CD14-positive monocyte (primary cell): ENCODE measurements at regions not wholly inside any gene's neighbourhood (a gene's known extent, or its start where the extent isn't known, plus 50 kb on each side); places are given as distances from the start of the nearest gene placed in this dataset.

ENCODE experiments used
- DNase-seq, 3 donors: peaks; one replicate each; pipeline ENCODE4 v3.0.0-alpha.2; 2011 to 2022
- H2AFZ ChIP-seq: 2 replicates; pipeline ENCODE4 v1.6.0; 2012; ENCODE audit warnings: mild to moderate bottlenecking, low read depth, low read length, inconsistent platforms; ENCODE audit not compliant: insufficient read depth, poor library complexity, severe bottlenecking
- H3K27ac ChIP-seq, 2 donors: 1 replicate in 1 of 2; 2 replicates in 1 of 2; pipeline ENCODE4 v1.5.1; 2012 to 2013; ENCODE audit warnings: low read length in 2 of 2, control low read depth in 1 of 2, inconsistent platforms in 1 of 2, low read depth in 1 of 2, mild to moderate bottlenecking in 1 of 2
- H3K27me3 ChIP-seq, 2 donors: one replicate each; pipeline versions ENCODE4 v1.6.0 to v1.6.1; 2011 to 2013; ENCODE audit warnings: low read length in 2 of 2; ENCODE audit not compliant: control insufficient read depth in 2 of 2, insufficient read depth in 2 of 2
- H3K36me3 ChIP-seq, 2 donors: replicated peaks in 1 of 2; 1 replicate in 1 of 2; 2 replicates in 1 of 2; pipeline versions ENCODE4 v1.5.1 to v1.6.1; 2012 to 2013; ENCODE audit warnings: low read length in 2 of 2, control low read depth in 1 of 2, inconsistent platforms in 1 of 2, mild to moderate bottlenecking in 1 of 2; ENCODE audit not compliant: insufficient read depth in 2 of 2, control insufficient read depth in 1 of 2
- H3K4me1 ChIP-seq, 2 donors: 1 replicate in 1 of 2; 2 replicates in 1 of 2; pipeline versions ENCODE4 v1.5.1 to v1.6.1; 2012 to 2013; ENCODE audit warnings: low read length in 2 of 2, control low read depth in 1 of 2, inconsistent platforms in 1 of 2, mild to moderate bottlenecking in 1 of 2, moderate library complexity in 1 of 2; ENCODE audit not compliant: insufficient read depth in 2 of 2, control insufficient read depth in 1 of 2
- H3K4me2 ChIP-seq: replicated peaks from 2 replicates; pipeline ENCODE3; 2012; ENCODE audit warnings: low read length, moderate library complexity, mild to moderate bottlenecking; ENCODE audit not compliant: poor library complexity, severe bottlenecking; ENCODE audit errors: extremely low read depth
- H3K4me3 ChIP-seq, 3 experiments: fragments of 200-600 bp in 1 of 3; sonication (generic) in 1 of 3; replicated peaks in 1 of 3; 1 replicate in 2 of 3; 2 replicates in 1 of 3; pipeline ENCODE4 v1.5.1; 2011 to 2013; ENCODE audit warnings: low read length in 3 of 3, mild to moderate bottlenecking in 3 of 3, control low read depth in 2 of 3, low read depth in 2 of 3, inconsistent platforms in 1 of 3, moderate library complexity in 1 of 3
- H3K79me2 ChIP-seq: 2 replicates; pipeline ENCODE4 v1.6.0; 2012; ENCODE audit warnings: mild to moderate bottlenecking, control low read depth, inconsistent platforms, low read length, moderate library complexity; ENCODE audit not compliant: insufficient read depth
- H3K9ac ChIP-seq: 2 replicates; pipeline ENCODE4 v1.6.0; 2017; ENCODE audit warnings: low read length, mild to moderate bottlenecking; ENCODE audit not compliant: insufficient read depth, poor library complexity, severe bottlenecking
- H3K9me3 ChIP-seq, 2 donors: replicated peaks in 1 of 2; 1 replicate in 1 of 2; 2 replicates in 1 of 2; pipeline versions ENCODE4 v1.5.1 to v1.6.1; 2012 to 2013; ENCODE audit warnings: low read length in 2 of 2, control low read depth in 1 of 2; ENCODE audit not compliant: control insufficient read depth in 1 of 2, insufficient read depth in 1 of 2
- H4K20me1 ChIP-seq: 2 replicates; pipeline ENCODE4 v1.6.0; 2012; ENCODE audit warnings: mild to moderate bottlenecking, low read length, control low read depth, moderate library complexity; ENCODE audit not compliant: insufficient read depth
- H3K27ac Mint-ChIP-seq, 7 donors: one replicate each; pipeline ENCODE4 v1.8.0; 2020; ENCODE audit warnings: mild to moderate bottlenecking in 7 of 7, mixed read lengths in 7 of 7, moderate library complexity in 6 of 7, inconsistent platforms in 2 of 7
- H3K27me3 Mint-ChIP-seq, 3 donors: one replicate each; pipeline ENCODE4 v1.8.0; 2021 to 2022; ENCODE audit warnings: low read depth in 3 of 3, mild to moderate bottlenecking in 3 of 3, mixed read lengths in 3 of 3, moderate library complexity in 3 of 3, inconsistent platforms in 1 of 3
- H3K36me3 Mint-ChIP-seq, 2 donors: one replicate each; pipeline ENCODE4 v1.8.0; 2020; ENCODE audit warnings: mixed read lengths in 2 of 2, inconsistent platforms in 1 of 2, mild to moderate bottlenecking in 1 of 2
- H3K4me1 Mint-ChIP-seq: one replicate; pipeline ENCODE4 v1.8.0; 2020; ENCODE audit warnings: mild to moderate bottlenecking, mixed read lengths
- H3K4me3 Mint-ChIP-seq, 2 donors: one replicate each; pipeline ENCODE4 v1.8.0; 2020; ENCODE audit warnings: mild to moderate bottlenecking in 2 of 2, mixed read lengths in 2 of 2, moderate library complexity in 1 of 2
- H3K9me3 Mint-ChIP-seq, 7 donors: one replicate each; pipeline ENCODE4 v1.8.0; 2020 to 2022; ENCODE audit warnings: mixed read lengths in 7 of 7, mild to moderate bottlenecking in 6 of 7, moderate library complexity in 6 of 7, inconsistent platforms in 2 of 7
- CTCF ChIP-seq: fragments of 200-600 bp; IDR thresholded peaks from one replicate; pipeline ENCODE4 v1.8.0; 2022; ENCODE audit warnings: antibody characterized with exemption, mild to moderate bottlenecking
- WGBS: methylation state at CpG from one replicate; pipeline ENCODE4 v1.1.5; 2013; ENCODE audit warnings: missing lambda C conversion rate; ENCODE audit not compliant: insufficient coverage; 5-methylcytosine and 5-hydroxymethylcytosine counted together
- intact Hi-C, 2 donors: fragments of 100-400 bp; cut with micrococcal nuclease; formaldehyde crosslinking; loops; one replicate each; pipeline versions ENCODE4 v1.15.0 to v1.15.1; 2023

GRCh38 chr18:34461266-34461665 lies 236.6 kb upstream of the NOL4 start:
- TF ChIP-seq CTCF: no peak
- Mint-ChIP-seq H3K4me3 (no peak overlapping the region), H3K27ac (no peak overlapping the region), H3K36me3 (no peaks in the 10 kb centered on the region), H3K9me3 (peaks cover 0 to 6% (median 4%) of the 10 kb centered on the region in 7 donors), H3K27me3 (peaks cover 0 to 3% (median 0%) of the 10 kb centered on the region in 3 donors), H3K4me1 (no peaks in the 10 kb centered on the region)
- H4K20me1 ChIP-seq: no peaks in the 10 kb centered on the region
- H3K9ac ChIP-seq: no peak overlapping the region
- H3K9me3 ChIP-seq: peaks cover 0 to 3% of the 10 kb centered on the region in 2 donors
- intact Hi-C loops: no loop called here
- H3K36me3 ChIP-seq: no peaks in the 10 kb centered on the region
- no CpG with 5 or more reads among the region's 3 CpGs for WGBS
- H3K4me1 ChIP-seq: no peaks in the 10 kb centered on the region
- H3K4me3 ChIP-seq: no peak overlapping the region
- no peaks in the 10 kb centered on the region for H3K79me2 ChIP-seq
- H2AFZ ChIP-seq: no peak overlapping the region
- no peak overlapping the region for H3K4me2 ChIP-seq
- no peaks in the 10 kb centered on the region for H3K27me3 ChIP-seq
- no peak overlapping the region for H3K27ac ChIP-seq
- DNase-seq: no peak

DNA sequence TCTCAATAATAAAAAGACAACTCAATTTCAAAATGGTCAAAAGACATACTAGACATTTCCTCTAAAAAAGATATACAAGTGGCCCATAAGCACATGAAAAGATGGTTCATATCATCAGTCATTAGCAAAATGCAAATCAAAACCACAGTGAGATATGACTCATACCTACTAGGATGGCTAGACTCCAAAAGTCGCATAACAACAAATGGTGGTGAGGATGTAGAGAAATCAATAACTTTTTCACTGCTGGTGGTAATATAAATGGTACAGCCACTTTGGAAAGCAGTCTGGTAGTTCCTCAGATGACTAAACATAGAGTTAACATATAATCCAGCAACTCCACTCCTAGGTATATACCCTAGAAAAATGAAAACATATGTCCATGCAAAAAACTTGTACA lies 242.3 kb upstream of the NOL4 start:
- Histone ChIP-seq H2AFZ (no peak overlapping the region), H3K27ac (no peak overlapping the region), H3K79me2 (no peaks in the 10 kb centered on the region), H3K27me3 (no peaks in the 10 kb centered on the region), H3K36me3 (no peaks in the 10 kb centered on the region), H3K9ac (no peak overlapping the region), H3K4me2 (no peak overlapping the region), H3K9me3 (peaks cover 0 to 3% of the 10 kb centered on the region in 2 donors), H4K20me1 (no peaks in the 10 kb centered on the region), H3K4me1 (no peaks in the 10 kb centered on the region), H3K4me3 (no peak overlapping the region)
- H3K4me1 Mint-ChIP-seq: no peaks in the 10 kb centered on the region
- H3K27ac Mint-ChIP-seq: no peak overlapping the region
- no peak for TF ChIP-seq CTCF
- H3K9me3 Mint-ChIP-seq: peaks cover 0 to 5% (median 2%) of the 10 kb centered on the region in 7 donors
- DNase-seq: no peak
- intact Hi-C loops: no loop called here
- H3K4me3 Mint-ChIP-seq: no peak overlapping the region
- no peaks in the 10 kb centered on the region for H3K36me3 Mint-ChIP-seq
- no CpG with 5 or more reads among the region's 1 CpG for WGBS
- H3K27me3 Mint-ChIP-seq: peaks cover 0 to 5% (median 0%) of the 10 kb centered on the region in 3 donors
